ENCODE measurements at regions not wholly inside any gene's neighbourhood (a gene's known extent, or its start where the extent isn't known, plus 50 kb on each side); places are given as distances from the start of the nearest gene placed in this dataset.
A peak's percentile ranks its signal among the peaks of the same experiment; 100 is the strongest.

GRCh38 chr5:37900692-37901091 is 60.9 kb upstream of the GDNF start:
- no CpG with 5 or more reads among the region's 1 CpG for WGBS (ENCODE audit: insufficient coverage)
- no peak overlapping the region for H3K27ac ChIP-seq (ENCODE audit: low read length)

DNA sequence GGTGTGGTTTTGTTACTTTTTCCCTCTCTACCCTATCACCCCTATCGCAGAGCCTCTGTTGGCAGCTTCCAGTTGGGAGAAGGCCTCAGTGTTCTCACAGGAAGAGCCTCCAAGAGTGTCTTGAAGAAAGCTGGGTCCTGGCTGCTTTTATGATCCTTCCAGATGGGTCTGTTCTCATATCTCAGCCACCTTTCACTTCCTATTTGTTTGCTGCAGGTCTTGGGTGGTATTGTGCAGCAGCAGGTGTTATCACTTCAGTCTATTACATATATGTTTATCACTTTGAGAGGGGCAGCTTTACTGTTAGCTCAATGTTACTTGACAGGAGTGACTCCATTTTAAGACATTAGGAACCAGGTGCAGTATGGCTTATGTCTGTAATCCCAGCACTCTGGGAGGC is 59.2 kb upstream of the GDNF start:
- no peak overlapping the region for H3K27ac ChIP-seq (ENCODE audit: low read length)
- H3K4me1 ChIP-seq (ENCODE audit: control insufficient read depth, insufficient read depth, low read length) = no peaks in the 10 kb centered on the region
- H3K4me3 ChIP-seq (ENCODE audit: low read length) = no peak overlapping the region
- no CpG with 5 or more reads among the region's 1 CpG for WGBS (ENCODE audit: insufficient coverage)
- no peak for DNase-seq
- no peaks in the 10 kb centered on the region for H3K9me3 ChIP-seq (replicated peaks; ENCODE audit: control insufficient read depth, low read depth, low read length)
- no peaks in the 10 kb centered on the region for H3K36me3 ChIP-seq (ENCODE audit: control insufficient read depth, insufficient read depth, low read length)
- H3K27me3 ChIP-seq (ENCODE audit: control insufficient read depth, insufficient read depth, low read length) = no peaks in the 10 kb centered on the region

More at GRCh38 chr5:37900692-37901091, 60.9 kb upstream of the GDNF start:
- Histone ChIP-seq H3K4me3 (ENCODE audit: low read length) (no peak overlapping the region), H3K9me3 (replicated peaks; ENCODE audit: control insufficient read depth, low read depth, low read length) (no peaks in the 10 kb centered on the region), H3K36me3 (ENCODE audit: control insufficient read depth, insufficient read depth, low read length) (no peaks in the 10 kb centered on the region), H3K4me1 (ENCODE audit: control insufficient read depth, insufficient read depth, low read length) (no peaks in the 10 kb centered on the region), H3K27me3 (ENCODE audit: control insufficient read depth, insufficient read depth, low read length) (no peaks in the 10 kb centered on the region)
- peak; percentile 77 for DNase-seq

- H3K36me3 ChIP-seq (ENCODE audit: control insufficient read depth, insufficient read depth, low read length) = no peaks in the 10 kb centered on the region
- no peak for DNase-seq
- no peak overlapping the region for H3K27ac ChIP-seq (ENCODE audit: low read length)
- no peaks in the 10 kb centered on the region for H3K27me3 ChIP-seq (ENCODE audit: control insufficient read depth, insufficient read depth, low read length)
- no peaks in the 10 kb centered on the region for H3K4me1 ChIP-seq (ENCODE audit: control insufficient read depth, insufficient read depth, low read length)
- H3K9me3 ChIP-seq (replicated peaks; ENCODE audit: control insufficient read depth, low read depth, low read length) = no peaks in the 10 kb centered on the region
- 80% methylated on average over 3 of the region's 4 CpGs for WGBS (ENCODE audit: insufficient coverage)
- no peak overlapping the region for H3K4me3 ChIP-seq (ENCODE audit: low read length)
These were observed 56.3 kb upstream of the GDNF start for GRCh38 chr5:37896159-37896558.

DNA sequence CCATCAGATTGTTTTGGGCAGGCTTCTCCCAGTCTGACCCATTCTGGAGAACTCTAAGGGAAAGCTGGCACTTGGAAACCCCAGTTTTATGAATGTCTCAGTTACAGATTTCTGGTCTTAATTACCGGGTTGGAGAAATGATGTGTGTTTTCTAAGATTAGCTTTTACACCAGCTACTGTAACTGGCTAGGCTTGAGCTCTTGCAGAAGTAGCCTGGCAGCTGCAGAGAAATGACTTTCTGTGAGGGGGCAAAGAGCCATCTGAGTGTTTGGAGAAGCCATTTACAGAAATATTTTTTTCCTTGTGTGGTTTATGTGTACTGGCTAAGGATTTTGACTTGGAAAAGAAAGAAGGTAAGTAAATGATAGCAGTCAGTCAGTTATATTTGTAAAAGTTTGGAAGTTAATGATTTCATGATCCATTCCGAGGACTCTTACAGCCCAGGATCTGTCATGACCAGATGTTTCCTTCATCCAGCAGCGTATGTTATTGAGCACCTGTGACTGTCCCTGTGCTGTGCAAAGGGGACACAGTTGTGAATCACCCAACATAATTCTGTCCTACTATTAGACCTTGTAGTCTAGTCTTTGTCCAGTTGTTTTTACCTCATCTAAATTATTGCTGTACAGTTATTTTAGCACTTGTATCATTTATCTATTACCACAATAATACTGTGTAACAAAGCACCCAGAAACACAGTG is 53.7 kb upstream of the GDNF start:
- WGBS (ENCODE audit: insufficient coverage) = 12% methylated on average over 3 of the region's 3 CpGs
- DNase-seq = peak; percentile 84
- H3K27ac ChIP-seq (ENCODE audit: low read length) = no peak overlapping the region

DNA sequence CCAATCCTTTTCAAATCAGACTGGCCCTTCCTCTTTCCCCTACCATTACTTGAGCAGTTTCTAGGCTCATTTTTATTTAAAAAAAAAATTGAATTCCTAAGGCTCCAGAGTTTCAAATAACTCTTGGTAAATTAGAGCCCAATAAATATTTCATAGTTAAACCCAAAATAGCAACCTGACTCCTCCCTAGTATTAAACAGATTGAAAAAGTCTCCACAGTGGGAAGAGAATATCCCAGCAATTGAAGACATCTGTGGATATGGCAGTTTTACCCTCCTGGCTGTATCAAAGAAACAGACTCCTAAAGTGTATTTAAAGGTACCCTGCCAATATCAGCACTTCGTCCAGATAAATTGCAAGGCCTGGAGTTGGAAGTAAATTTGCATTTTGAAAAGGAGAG is 52.7 kb upstream of the GDNF start:
- no CpG with 5 or more reads among the region's 1 CpG for WGBS (ENCODE audit: insufficient coverage)
- no peaks in the 10 kb centered on the region for H3K36me3 ChIP-seq (ENCODE audit: control insufficient read depth, insufficient read depth, low read length)
- H3K4me1 ChIP-seq (ENCODE audit: control insufficient read depth, insufficient read depth, low read length) = peaks cover 3% of the 10 kb centered on the region
- H3K9me3 ChIP-seq (replicated peaks; ENCODE audit: control insufficient read depth, low read depth, low read length) = no peaks in the 10 kb centered on the region
- H3K27me3 ChIP-seq (ENCODE audit: control insufficient read depth, insufficient read depth, low read length) = no peaks in the 10 kb centered on the region
- no peak overlapping the region for H3K4me3 ChIP-seq (ENCODE audit: low read length)
- DNase-seq = peak; percentile 81
- no peak overlapping the region for H3K27ac ChIP-seq (ENCODE audit: low read length)

More for the DNA sequence above, 53.7 kb upstream of the GDNF start:
- H3K36me3 ChIP-seq (ENCODE audit: control insufficient read depth, insufficient read depth, low read length) = no peaks in the 10 kb centered on the region
- H3K27me3 ChIP-seq (ENCODE audit: control insufficient read depth, insufficient read depth, low read length) = no peaks in the 10 kb centered on the region
- no peak overlapping the region for H3K4me3 ChIP-seq (ENCODE audit: low read length)
- peaks cover 3% of the 10 kb centered on the region for H3K4me1 ChIP-seq (ENCODE audit: control insufficient read depth, insufficient read depth, low read length)
- H3K9me3 ChIP-seq (replicated peaks; ENCODE audit: control insufficient read depth, low read depth, low read length) = no peaks in the 10 kb centered on the region

DNA sequence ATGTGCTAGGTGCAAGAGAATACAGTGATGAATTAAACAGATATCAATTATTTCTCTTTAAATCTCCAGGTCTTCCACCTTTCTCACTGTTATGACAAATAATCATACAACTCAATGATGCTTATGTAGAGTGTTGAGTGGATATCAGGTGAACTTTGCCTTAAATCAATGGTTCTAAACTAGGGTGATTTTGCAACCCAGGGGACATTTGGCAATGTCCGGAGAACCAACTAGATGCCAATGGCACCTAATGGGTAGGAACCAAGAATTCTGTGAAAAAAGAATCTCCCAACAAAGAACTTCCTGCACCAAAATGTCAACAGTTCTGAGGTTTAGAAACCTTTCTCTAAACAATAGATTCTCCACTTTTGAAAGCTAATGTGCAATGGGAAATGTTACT is 52.0 kb upstream of the GDNF start:
- H3K27me3 ChIP-seq (ENCODE audit: control insufficient read depth, insufficient read depth, low read length) = no peaks in the 10 kb centered on the region
- H3K4me3 ChIP-seq (ENCODE audit: low read length) = no peak overlapping the region
- H3K9me3 ChIP-seq (replicated peaks; ENCODE audit: control insufficient read depth, low read depth, low read length) = no peaks in the 10 kb centered on the region
- H3K4me1 ChIP-seq (ENCODE audit: control insufficient read depth, insufficient read depth, low read length) = peaks cover 3% of the 10 kb centered on the region
- H3K36me3 ChIP-seq (ENCODE audit: control insufficient read depth, insufficient read depth, low read length) = no peaks in the 10 kb centered on the region
- no peak for DNase-seq
- H3K27ac ChIP-seq (ENCODE audit: low read length) = no peak overlapping the region
- WGBS (ENCODE audit: insufficient coverage) = no CpG with 5 or more reads among the region's 1 CpG

- no peaks in the 10 kb centered on the region for H3K27me3 ChIP-seq (ENCODE audit: control insufficient read depth, insufficient read depth, low read length)
- H3K9me3 ChIP-seq (replicated peaks; ENCODE audit: control insufficient read depth, low read depth, low read length) = no peaks in the 10 kb centered on the region
- 100% methylated on average over 1 of the region's 8 CpGs for WGBS (ENCODE audit: insufficient coverage)
- no peak overlapping the region for H3K4me3 ChIP-seq (ENCODE audit: low read length)
- no peak overlapping the region for H3K27ac ChIP-seq (ENCODE audit: low read length)
- DNase-seq = no peak
- peaks cover 10% of the 10 kb centered on the region for H3K4me1 ChIP-seq (ENCODE audit: control insufficient read depth, insufficient read depth, low read length)
- no peaks in the 10 kb centered on the region for H3K36me3 ChIP-seq (ENCODE audit: control insufficient read depth, insufficient read depth, low read length)
These were observed 49.9 kb upstream of the GDNF start for GRCh38 chr5:37889612-37890317.

Data from muscle of leg (tissue), 3 donors.